NCI-H82 treated with DMSO at 0.1 percent for 48 hours (cell line): ENCODE measurements at regions not wholly inside any gene's neighbourhood (a gene's known extent, or its start where the extent isn't known, plus 50 kb on each side); places are given as distances from the start of the nearest gene placed in this dataset.
A peak's percentile ranks its signal among the peaks of the same experiment; 100 is the strongest.
"Not testable (repeated sequence)": the region's sequence is repeated elsewhere in the genome, so short reads cannot be mapped to it uniquely, and the experiment has no call there.

Experiments used
- DNase-seq: peaks from one replicate; lab custom pipeline; 2025; ENCODE audit not compliant: unreplicated experiment; lab: John Stamatoyannopoulos, UW

- no peak for DNase-seq
Measured at GRCh38 chr1:170448661-170449158, 83.3 kb upstream of the GORAB start.

- not testable (repeated sequence) for DNase-seq
Measured at GRCh38 chr1:170457325-170458050, 74.5 kb upstream of the GORAB start.

GRCh38 chr1:170460001-170460400 is 72.0 kb upstream of the GORAB start:
- no peak for DNase-seq

- DNase-seq: peak; percentile 13
Measured at GRCh38 chr1:170460414-170461155, 71.4 kb upstream of the GORAB start.

- no peak for DNase-seq
Measured at GRCh38 chr1:170461291-170461747, 70.6 kb upstream of the GORAB start.

- DNase-seq: no peak
Measured at GRCh38 chr1:170461762-170462384, 70.1 kb upstream of the GORAB start.

GRCh38 chr1:170470121-170470520 is 61.8 kb upstream of the GORAB start:
- DNase-seq: no peak

- no peak for DNase-seq
Measured at GRCh38 chr1:170471398-170472053, 60.4 kb upstream of the GORAB start.

- no peak for DNase-seq
Measured at GRCh38 chr1:170481000-170481399, 51.0 kb upstream of the GORAB start.
